GM19239 (cell line): ENCODE measurements at regions not wholly inside any gene's neighbourhood (a gene's known extent, or its start where the extent isn't known, plus 50 kb on each side); places are given as distances from the start of the nearest gene placed in this dataset.

ENCODE experiments used
- DNase-seq: peaks from one replicate; pipeline ENCODE4 v3.0.0; 2011; ENCODE audit warnings: low spot score; ENCODE audit not compliant: insufficient read length
- FAIRE-seq: peaks from 2 replicates; lab custom pipeline; 2011; peaks lifted over from hg19 to GRCh38; lab: Jason Lieb, UNC

- FAIRE-seq, result no peak
- DNase-seq, result no peak
Observed at GRCh38 chr19:28213470-28214082, 999.4 kb downstream of the UQCRFS1 start.

- FAIRE-seq, result no peak
- DNase-seq, result no peak
Observed at GRCh38 chr19:28210886-28211285, 1002.1 kb downstream of the UQCRFS1 start.

GRCh38 chr19:28208745-28209144 is 1004.2 kb downstream of the UQCRFS1 start:
- FAIRE-seq (no peak), DNase-seq (no peak)

- DNase-seq, result no peak
- no peak for FAIRE-seq
Observed at GRCh38 chr19:28207244-28207643, 1005.7 kb downstream of the UQCRFS1 start.

- no peak for FAIRE-seq
- no peak for DNase-seq
Observed at GRCh38 chr19:28201462-28201943, 1011.4 kb downstream of the UQCRFS1 start.

GRCh38 chr19:28199323-28199722 is 1013.6 kb downstream of the UQCRFS1 start:
- no peak for FAIRE-seq
- no peak for DNase-seq

- FAIRE-seq (no peak), DNase-seq (no peak)
Observed at GRCh38 chr19:28196961-28197360, 1016.0 kb downstream of the UQCRFS1 start.

GRCh38 chr19:28196101-28196500 is 1016.9 kb downstream of the UQCRFS1 start:
- FAIRE-seq (no peak), DNase-seq (no peak)

- FAIRE-seq, result no peak
- DNase-seq, result no peak
Observed at GRCh38 chr19:28185646-28186045, 1027.3 kb downstream of the UQCRFS1 start.

- FAIRE-seq, result no peak
- DNase-seq, result no peak
Observed at GRCh38 chr19:28184997-28185396, 1028.0 kb downstream of the UQCRFS1 start.

- no peak for DNase-seq
- FAIRE-seq, result no peak
Observed at GRCh38 chr19:28176193-28176592, 1036.8 kb downstream of the UQCRFS1 start.

- FAIRE-seq, result no peak
- no peak for DNase-seq
Observed at GRCh38 chr19:28171983-28172382, 1041.0 kb downstream of the UQCRFS1 start.

GRCh38 chr19:28170066-28170465 is 1042.9 kb downstream of the UQCRFS1 start:
- FAIRE-seq (no peak), DNase-seq (no peak)

- DNase-seq (no peak), FAIRE-seq (no peak)
Observed at GRCh38 chr19:28169168-28169887, 1043.6 kb downstream of the UQCRFS1 start.

GRCh38 chr19:28168557-28168956 is 1044.4 kb downstream of the UQCRFS1 start:
- DNase-seq (no peak), FAIRE-seq (no peak)

GRCh38 chr19:28166025-28166424 is 1046.9 kb downstream of the UQCRFS1 start:
- DNase-seq (no peak), FAIRE-seq (no peak)

GRCh38 chr19:28164214-28164613 is 1048.7 kb downstream of the UQCRFS1 start:
- FAIRE-seq, result no peak
- DNase-seq, result no peak

- DNase-seq, result no peak
- no peak for FAIRE-seq
Observed at GRCh38 chr19:28159065-28159464, 1053.9 kb downstream of the UQCRFS1 start.

- DNase-seq, result no peak
- FAIRE-seq, result no peak
Observed at GRCh38 chr19:28155265-28155664, 1057.7 kb downstream of the UQCRFS1 start.

GRCh38 chr19:28154077-28154476 is 1058.9 kb downstream of the UQCRFS1 start:
- DNase-seq (no peak), FAIRE-seq (no peak)

- no peak for FAIRE-seq
- DNase-seq, result no peak
Observed at GRCh38 chr19:28153123-28153522, 1059.8 kb downstream of the UQCRFS1 start.

GRCh38 chr19:28152195-28152594 is 1060.8 kb downstream of the UQCRFS1 start:
- DNase-seq (no peak), FAIRE-seq (no peak)
